Vagina (tissue), 2 donors: ENCODE measurements at regions not wholly inside any gene's neighbourhood (a gene's known extent, or its start where the extent isn't known, plus 50 kb on each side); places are given as distances from the start of the nearest gene placed in this dataset.
"Not testable (repeated sequence)": the region's sequence is repeated elsewhere in the genome, so short reads cannot be mapped to it uniquely, and the experiment has no call there.

ENCODE experiments used
- DNase-seq, 2 donors: peaks; one replicate each; pipeline ENCODE4 v3.0.0-alpha.2; 2017; ENCODE audit errors: extremely low spot score in 2 of 2
- H3K27ac ChIP-seq: fragments of 200-600 bp; sonication (generic); one replicate; pipeline ENCODE4 v1.5.1; 2019
- H3K27me3 ChIP-seq: fragments of 200-600 bp; sonication (generic); one replicate; pipeline ENCODE4 v1.5.1; 2019
- H3K36me3 ChIP-seq, 2 donors: fragments of 200-600 bp; sonication (generic); one replicate each; pipeline ENCODE4 v1.5.1; 2017 to 2019
- H3K4me1 ChIP-seq: fragments of 200-600 bp; sonication (generic); one replicate; pipeline ENCODE4 v1.5.1; 2019
- H3K4me3 ChIP-seq, 2 donors: fragments of 200-600 bp; sonication (generic); 1 replicate in 1 of 2; 2 replicates in 1 of 2; pipeline ENCODE4 v1.5.1; 2016 to 2019
- H3K9me3 ChIP-seq: fragments of 200-600 bp; sonication (generic); one replicate; pipeline ENCODE4 v1.5.1; 2019
- CTCF ChIP-seq, 3 experiments: fragments of 450-650 bp in 2 of 3; fragments of 200-600 bp in 1 of 3; sonication (generic) in 1 of 3; IDR thresholded peaks; one replicate each; pipeline ENCODE4 v1.5.1; 2017 to 2019; ENCODE audit warnings: antibody characterized with exemption in 3 of 3, mild to moderate bottlenecking in 2 of 3, moderate library complexity in 2 of 3
- POLR2A ChIP-seq, 2 donors: fragments of 450-650 bp; IDR thresholded peaks; one replicate each; pipeline ENCODE4 v1.6.1; 2017; ENCODE audit warnings: antibody characterized with exemption in 2 of 2, mild to moderate bottlenecking in 2 of 2, moderate library complexity in 2 of 2
- POLR2AphosphoS5 ChIP-seq, 2 donors: sonication (generic); formaldehyde crosslinking; IDR thresholded peaks; one replicate each; pipeline ENCODE4 v1.9.0; 2017; ENCODE audit warnings: antibody characterized with exemption in 2 of 2, mild to moderate bottlenecking in 2 of 2, low read depth in 1 of 2; ENCODE audit not compliant: insufficient read depth in 1 of 2
- intact Hi-C: fragments of 100-400 bp; cut with DNase I; formaldehyde crosslinking; loops from one replicate; pipeline ENCODE4 v1.15.1; 2023

- intact Hi-C loops = no loop called here
- Histone ChIP-seq H3K27ac (no peak overlapping the region), H3K36me3 (no peaks in the 10 kb centered on the region), H3K27me3 (no peaks in the 10 kb centered on the region), H3K4me3 (no peak overlapping the region), H3K4me1 (no peaks in the 10 kb centered on the region), H3K9me3 (no peaks in the 10 kb centered on the region)
- no peak for DNase-seq
- TF ChIP-seq POLR2A (IDR thresholded peaks at IDR 0.05) (no peak), CTCF (IDR thresholded peaks at IDR 0.05) (no peak), POLR2AphosphoS5 (IDR thresholded peaks at IDR 0.05; ENCODE audit: insufficient read depth in 1 of 2, low read depth in 1 of 2) (no peak)
Measured at GRCh38 chr4:91851456-91851855, 452.3 kb upstream of the GRID2 start.

GRCh38 chr4:91887926-91888325 is 415.8 kb upstream of the GRID2 start:
- Histone ChIP-seq H3K9me3 (no peaks in the 10 kb centered on the region), H3K27ac (no peak overlapping the region)
- TF ChIP-seq CTCF (IDR thresholded peaks at IDR 0.05) = no peak

GRCh38 chr4:91891217-91891616 is 412.5 kb upstream of the GRID2 start:
- H3K4me1 ChIP-seq, H3K9me3 ChIP-seq, H3K36me3 ChIP-seq, intact Hi-C loops, H3K27me3 ChIP-seq, H3K27ac ChIP-seq, H3K4me3 ChIP-seq, DNase-seq: not testable (repeated sequence)

More at GRCh38 chr4:91887926-91888325, 415.8 kb upstream of the GRID2 start:
- no peak for DNase-seq
- Histone ChIP-seq H3K4me1 (no peaks in the 10 kb centered on the region), H3K4me3 (no peak overlapping the region), H3K36me3 (no peaks in the 10 kb centered on the region), H3K27me3 (no peaks in the 10 kb centered on the region)
- intact Hi-C loops = no loop called here

- Histone ChIP-seq H3K4me3 (no peak overlapping the region), H3K36me3 (no peaks in the 10 kb centered on the region), H3K27me3 (no peaks in the 10 kb centered on the region), H3K27ac (no peak overlapping the region), H3K9me3 (no peaks in the 10 kb centered on the region), H3K4me1 (no peaks in the 10 kb centered on the region)
- no peak for DNase-seq
- intact Hi-C loops = no loop called here
- TF ChIP-seq CTCF (IDR thresholded peaks at IDR 0.05) (no peak), POLR2AphosphoS5 (IDR thresholded peaks at IDR 0.05; ENCODE audit: insufficient read depth in 1 of 2, low read depth in 1 of 2) (no peak), POLR2A (IDR thresholded peaks at IDR 0.05) (no peak)
Measured at GRCh38 chr4:91894006-91894405, 409.8 kb upstream of the GRID2 start.

GRCh38 chr4:91904556-91904955 is 399.2 kb upstream of the GRID2 start:
- Histone ChIP-seq H3K27ac (no peak overlapping the region), H3K9me3 (no peaks in the 10 kb centered on the region), H3K4me3 (no peak overlapping the region), H3K36me3 (no peaks in the 10 kb centered on the region), H3K27me3 (no peaks in the 10 kb centered on the region), H3K4me1 (no peaks in the 10 kb centered on the region)
- intact Hi-C loops = no loop called here
- TF ChIP-seq POLR2A (IDR thresholded peaks at IDR 0.05) (no peak), POLR2AphosphoS5 (IDR thresholded peaks at IDR 0.05; ENCODE audit: insufficient read depth in 1 of 2, low read depth in 1 of 2) (no peak), CTCF (IDR thresholded peaks at IDR 0.05) (no peak)
- no peak for DNase-seq

GRCh38 chr4:91909963-91910362 is 393.8 kb upstream of the GRID2 start:
- Histone ChIP-seq H3K36me3 (no peaks in the 10 kb centered on the region), H3K4me1 (no peaks in the 10 kb centered on the region), H3K27ac (no peak overlapping the region), H3K4me3 (no peak overlapping the region), H3K9me3 (no peaks in the 10 kb centered on the region), H3K27me3 (no peaks in the 10 kb centered on the region)
- no peak for DNase-seq
- intact Hi-C loops = no loop called here
- TF ChIP-seq POLR2AphosphoS5 (IDR thresholded peaks at IDR 0.05; ENCODE audit: insufficient read depth in 1 of 2, low read depth in 1 of 2) = no peak
- TF ChIP-seq CTCF (IDR thresholded peaks at IDR 0.05) = no peak
- TF ChIP-seq POLR2A (IDR thresholded peaks at IDR 0.05) = no peak
